DMS 273 (cell line): ENCODE measurements at regions not wholly inside any gene's neighbourhood (a gene's known extent, or its start where the extent isn't known, plus 50 kb on each side); places are given as distances from the start of the nearest gene placed in this dataset.
A peak's percentile ranks its signal among the peaks of the same experiment; 100 is the strongest.

ENCODE experiments used
- DNase-seq: peaks from one replicate; lab custom pipeline; 2025; ENCODE audit not compliant: unreplicated experiment; lab: John Stamatoyannopoulos, UW

- DNase-seq = no peak
Measured at GRCh38 chr3:80542456-80542855, 774.7 kb upstream of the ROBO1 start.

GRCh38 chr3:80537680-80538079 is 769.9 kb upstream of the ROBO1 start:
- DNase-seq = no peak

GRCh38 chr3:80535286-80535685 is 767.5 kb upstream of the ROBO1 start:
- DNase-seq = no peak

- DNase-seq = no peak
Measured at GRCh38 chr3:80533553-80533952, 765.8 kb upstream of the ROBO1 start.

GRCh38 chr3:80526153-80526552 is 758.4 kb upstream of the ROBO1 start:
- DNase-seq = peak; percentile 6

- DNase-seq = no peak
Measured at GRCh38 chr3:80521081-80521480, 753.3 kb upstream of the ROBO1 start.

GRCh38 chr3:80519436-80519835 is 751.6 kb upstream of the ROBO1 start:
- no peak for DNase-seq

GRCh38 chr3:80496452-80496851 is 728.7 kb upstream of the ROBO1 start:
- no peak for DNase-seq

- DNase-seq = no peak
Measured at GRCh38 chr3:80492162-80492561, 724.4 kb upstream of the ROBO1 start.

- DNase-seq = no peak
Measured at GRCh38 chr3:80472961-80473360, 705.2 kb upstream of the ROBO1 start.

- no peak for DNase-seq
Measured at GRCh38 chr3:80472459-80472858, 704.7 kb upstream of the ROBO1 start.

- no peak for DNase-seq
Measured at GRCh38 chr3:80470433-80470832, 702.6 kb upstream of the ROBO1 start.

- no peak for DNase-seq
Measured at GRCh38 chr3:80465746-80466145, 697.9 kb upstream of the ROBO1 start.

GRCh38 chr3:80451393-80451792 is 683.6 kb upstream of the ROBO1 start:
- DNase-seq = no peak

GRCh38 chr3:80445641-80446040 is 677.8 kb upstream of the ROBO1 start:
- DNase-seq = no peak

GRCh38 chr3:80445053-80445452 is 677.3 kb upstream of the ROBO1 start:
- no peak for DNase-seq

- no peak for DNase-seq
Measured at GRCh38 chr3:80439490-80439889, 671.7 kb upstream of the ROBO1 start.

GRCh38 chr3:80434366-80434765 is 666.6 kb upstream of the ROBO1 start:
- DNase-seq = no peak

- no peak for DNase-seq
Measured at GRCh38 chr3:80424951-80425350, 657.2 kb upstream of the ROBO1 start.

- DNase-seq = no peak
Measured at GRCh38 chr3:80408030-80408721, 640.4 kb upstream of the ROBO1 start.

- DNase-seq = no peak
Measured at GRCh38 chr3:80405618-80406017, 637.8 kb upstream of the ROBO1 start.

- no peak for DNase-seq
Measured at GRCh38 chr3:80395023-80395422, 627.2 kb upstream of the ROBO1 start.

GRCh38 chr3:80391573-80391972 is 623.8 kb upstream of the ROBO1 start:
- no peak for DNase-seq
